ENCODE measurements at regions not wholly inside any gene's neighbourhood (a gene's known extent, or its start where the extent isn't known, plus 50 kb on each side); places are given as distances from the start of the nearest gene placed in this dataset.

- no peak for TF ChIP-seq POLR2A (IDR thresholded peaks at IDR 0.05)
- TF ChIP-seq CTCF (IDR thresholded peaks at IDR 0.05), result no peak
Observed at GRCh38 chr5:53178830-53179229, 69.3 kb upstream of the MOCS2 start.

Measured in right lobe of liver (tissue), 4 donors.